ENCODE measurements at regions not wholly inside any gene's neighbourhood (a gene's known extent, or its start where the extent isn't known, plus 50 kb on each side); places are given as distances from the start of the nearest gene placed in this dataset.
"Not testable (repeated sequence)": the region's sequence is repeated elsewhere in the genome, so short reads cannot be mapped to it uniquely, and the experiment has no call there.

DNA sequence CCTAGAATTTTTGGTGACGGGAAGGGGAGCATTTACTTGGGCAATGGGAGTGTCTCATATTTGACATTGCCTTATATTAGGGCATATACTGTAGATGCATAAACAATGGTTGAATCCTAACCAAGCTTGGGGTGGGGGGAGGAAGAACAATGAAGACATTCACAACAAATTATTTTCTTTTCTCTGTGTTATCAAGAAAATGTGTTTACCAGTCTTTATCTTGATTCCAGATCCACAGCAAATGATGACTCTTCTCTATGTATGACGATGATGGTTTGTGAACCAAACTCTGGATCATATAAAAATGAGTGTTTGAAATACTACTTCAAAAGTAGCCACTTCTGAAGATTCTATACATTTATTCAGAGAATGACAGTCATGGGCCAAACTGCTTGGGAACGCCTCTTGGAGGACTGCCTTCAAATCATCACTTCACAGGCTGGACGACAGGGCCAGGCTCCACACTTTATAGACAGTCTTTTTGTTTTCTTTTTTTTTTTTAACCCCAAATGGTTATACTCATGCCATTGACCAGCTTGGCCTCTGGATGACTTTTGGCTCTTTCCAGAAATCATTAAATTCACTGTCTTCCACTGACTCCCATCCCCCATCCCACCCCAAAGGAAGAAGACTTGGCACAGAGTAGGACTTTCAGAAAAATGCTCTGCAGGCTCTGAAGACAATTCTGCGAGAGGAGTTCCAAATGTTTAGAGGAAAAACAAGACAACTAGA, 123.8 kb upstream of the LIFR start:
- DNase-seq: no peak

DNA sequence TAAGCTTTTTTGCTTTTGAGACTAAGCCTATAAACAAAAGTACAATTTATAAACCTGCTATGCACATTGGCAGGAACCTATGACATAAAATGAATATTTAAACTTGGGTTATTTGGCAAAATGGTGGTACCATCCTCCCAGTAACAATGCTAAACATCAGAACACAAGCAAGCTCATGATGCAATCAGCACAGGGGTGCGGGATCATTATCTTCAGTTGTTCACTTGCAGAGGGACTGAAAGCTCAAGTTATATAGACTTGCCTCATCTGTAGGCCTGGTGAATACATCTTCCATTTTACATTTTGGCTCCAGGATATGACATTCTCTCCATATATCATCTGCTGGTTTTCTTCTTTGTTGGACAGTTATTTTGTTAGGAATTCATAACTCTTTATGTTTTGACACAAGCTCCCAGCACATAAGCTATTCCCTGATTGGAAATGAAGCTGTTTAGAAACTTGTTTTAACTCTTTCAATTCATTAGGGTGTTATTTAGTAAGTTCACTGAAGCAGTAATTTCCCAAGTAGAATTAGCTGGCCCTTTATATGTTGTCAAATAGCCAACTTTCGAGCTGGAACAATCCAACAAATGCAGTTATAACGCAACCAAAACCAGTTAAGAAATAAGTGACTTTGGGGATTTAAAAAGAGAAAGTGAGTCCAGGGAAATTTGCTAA, 124.7 kb upstream of the LIFR start:
- no peak for DNase-seq

DNA sequence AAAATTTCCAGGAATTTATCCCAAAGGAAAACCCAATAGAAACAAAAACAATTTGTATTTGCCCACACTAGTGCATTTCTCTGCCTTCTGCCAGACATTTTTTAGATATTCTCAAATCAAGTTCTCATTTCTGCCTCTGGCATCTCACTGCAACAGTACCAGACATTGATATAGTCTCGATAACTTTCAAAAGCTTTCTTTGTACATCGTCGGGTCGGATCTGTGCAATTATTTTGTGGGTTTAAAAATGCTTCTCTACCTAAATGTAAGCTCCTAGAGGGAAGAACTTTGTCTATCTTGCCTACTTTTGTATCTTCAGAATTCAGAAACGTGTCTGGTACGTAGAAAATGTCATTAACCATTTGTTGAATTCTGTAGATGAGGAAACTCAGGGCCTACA, 125.5 kb upstream of the LIFR start:
- no peak for DNase-seq

DNA sequence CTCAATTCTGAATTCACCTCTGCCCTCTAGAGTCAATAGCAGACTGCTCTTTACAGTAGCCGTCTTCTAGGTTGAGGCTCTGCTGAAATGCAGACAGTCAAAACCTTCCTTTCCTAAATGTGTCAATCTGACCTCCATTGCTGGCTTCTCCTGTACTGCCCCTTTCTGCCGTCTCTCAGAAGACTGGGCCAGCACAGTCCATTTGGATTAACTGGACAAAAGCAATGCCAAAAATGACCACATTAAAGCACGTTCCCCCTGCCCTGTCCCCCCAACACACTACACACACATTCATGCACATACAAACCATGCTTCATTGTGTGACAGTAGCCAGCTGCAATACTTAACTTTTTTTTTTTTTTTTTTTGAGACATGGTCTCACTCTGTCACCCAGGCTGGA, 130.2 kb upstream of the LIFR start:
- no peak for DNase-seq

DNA sequence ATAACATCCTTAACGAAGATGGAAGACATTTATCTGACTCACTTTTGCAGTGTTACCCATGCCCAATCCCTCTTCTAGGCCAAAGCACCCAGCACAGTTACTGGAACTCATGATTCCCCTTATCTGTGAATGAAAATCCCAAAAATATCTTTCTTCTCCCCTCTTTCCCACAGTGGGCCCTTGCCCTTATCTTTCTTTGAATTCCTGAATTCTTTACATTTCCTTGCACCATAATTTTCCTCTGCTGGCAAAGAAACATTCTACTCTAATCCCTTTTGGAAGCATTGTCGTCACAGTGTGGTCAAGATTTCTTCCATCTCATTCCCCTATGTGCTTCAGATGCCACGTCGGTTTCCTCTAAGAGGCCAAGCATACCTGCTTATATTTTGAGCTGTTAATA, 135.9 kb upstream of the LIFR start:
- no peak for DNase-seq

DNA sequence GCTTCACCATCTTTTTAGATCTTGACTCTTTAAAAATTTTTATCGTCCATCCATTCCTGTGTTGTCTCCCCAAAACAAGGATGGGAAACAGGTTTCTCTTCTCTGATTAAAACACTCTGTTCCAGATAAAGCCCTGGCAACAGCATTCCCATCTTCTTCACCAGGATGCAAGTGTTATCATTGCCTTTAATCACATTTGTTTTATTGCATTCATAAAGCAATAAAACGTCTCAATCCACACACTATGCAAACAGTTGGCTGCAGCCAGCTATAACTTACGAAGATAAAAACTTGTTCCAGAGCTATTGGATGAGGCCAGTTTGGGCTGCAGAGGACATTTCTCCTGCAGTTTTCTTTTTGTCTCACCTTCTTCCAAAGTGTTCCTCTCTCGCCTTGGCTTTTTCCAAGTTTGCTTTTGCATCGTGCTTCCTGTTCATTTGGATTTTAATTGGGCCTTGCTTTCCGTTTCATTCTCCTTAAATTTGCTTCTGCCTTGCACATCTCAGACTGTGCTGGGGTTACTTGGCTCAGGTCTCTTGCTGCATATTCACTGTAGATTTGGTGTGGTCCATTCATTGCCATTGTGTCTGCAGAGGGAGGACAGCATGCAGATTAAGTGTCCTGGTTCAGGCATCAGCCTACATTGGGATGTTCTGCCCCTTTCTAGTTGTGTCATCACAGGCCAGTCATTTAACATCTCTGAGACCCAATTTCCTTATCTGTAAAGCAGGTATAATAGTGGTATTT, 136.5 kb upstream of the LIFR start:
- DNase-seq: no peak

DNA sequence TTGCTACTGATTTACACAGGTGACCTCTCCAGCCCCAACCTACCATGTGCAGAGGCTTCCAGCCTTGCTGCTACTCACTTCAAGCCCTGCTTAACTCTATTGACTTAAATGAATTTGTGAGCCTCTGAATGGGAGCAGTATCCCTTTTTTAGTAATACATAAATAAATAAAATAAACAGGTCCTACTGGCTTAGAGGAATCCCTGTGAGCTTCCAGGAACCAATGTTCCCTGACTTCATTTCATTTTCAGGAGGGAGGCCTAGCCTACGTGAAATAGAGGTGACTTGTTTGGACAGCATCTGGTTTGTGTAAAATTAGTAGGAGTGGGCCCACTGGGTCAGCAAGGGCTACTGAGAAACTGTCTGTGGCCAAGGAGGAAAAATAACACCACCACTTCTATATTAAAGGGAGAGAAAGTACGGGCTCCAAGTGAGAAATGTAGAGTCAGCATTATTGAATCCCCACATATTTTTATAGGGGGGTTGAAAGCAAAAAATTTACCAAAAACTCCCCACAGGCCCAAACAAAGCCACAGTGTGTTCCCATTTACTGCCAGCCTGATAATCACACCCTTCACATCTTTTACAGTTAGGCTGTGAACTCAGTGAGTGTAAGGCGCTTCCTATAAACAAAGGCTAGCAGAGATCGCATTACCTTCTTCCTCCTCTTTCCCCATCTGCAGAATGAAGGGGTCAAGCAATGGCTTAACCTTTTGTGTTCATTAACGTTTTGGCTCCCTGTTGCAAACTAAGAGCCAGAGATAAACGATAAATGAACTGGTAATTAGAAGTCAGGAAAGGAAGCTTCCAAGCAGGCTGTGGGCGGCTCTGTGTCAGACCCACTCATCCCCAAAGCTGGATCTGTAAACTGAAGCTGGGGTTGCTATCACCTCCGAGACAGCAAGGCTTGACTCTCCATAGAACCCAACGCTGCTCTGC, 138.8 kb upstream of the LIFR start:
- DNase-seq: no peak

DNA sequence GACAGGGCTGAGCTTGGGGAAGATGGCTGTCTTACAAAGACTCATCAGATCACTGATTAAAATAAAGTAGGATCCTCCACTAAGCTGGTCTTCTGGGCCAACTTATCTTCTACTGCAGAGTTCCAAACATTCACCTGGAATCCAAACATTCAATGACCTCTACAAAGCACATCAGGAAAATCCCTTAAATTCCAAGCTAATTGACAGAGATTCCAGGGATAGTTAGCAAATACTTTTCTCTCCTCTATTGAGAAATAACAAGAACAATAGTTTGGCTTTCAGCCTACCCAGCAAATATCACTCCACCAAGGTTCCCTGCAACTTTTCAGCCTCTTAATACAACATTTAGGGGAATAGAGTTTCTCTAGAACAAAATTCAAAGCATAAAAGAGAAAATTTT, 140.6 kb upstream of the LIFR start:
- DNase-seq: no peak

DNA sequence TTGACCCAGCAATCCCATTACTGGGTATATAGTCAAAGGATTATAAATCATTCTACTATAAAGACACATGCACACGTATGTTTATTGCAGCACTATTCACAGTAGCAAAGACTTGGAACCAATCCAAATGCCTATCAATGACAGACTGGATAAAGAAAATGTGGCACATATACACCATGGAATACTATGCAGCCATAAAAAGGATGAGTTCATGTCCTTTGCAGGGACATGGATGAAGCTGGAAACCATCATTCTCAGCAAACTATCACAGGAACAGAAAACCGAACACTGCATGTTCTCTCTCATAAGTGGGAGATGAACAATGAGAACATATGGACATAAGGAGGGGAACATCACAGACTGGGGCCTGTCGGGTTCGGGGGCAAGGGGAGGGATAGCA, 140.3 kb upstream of the OSMR start:
- not testable (repeated sequence) for DNase-seq

DNA sequence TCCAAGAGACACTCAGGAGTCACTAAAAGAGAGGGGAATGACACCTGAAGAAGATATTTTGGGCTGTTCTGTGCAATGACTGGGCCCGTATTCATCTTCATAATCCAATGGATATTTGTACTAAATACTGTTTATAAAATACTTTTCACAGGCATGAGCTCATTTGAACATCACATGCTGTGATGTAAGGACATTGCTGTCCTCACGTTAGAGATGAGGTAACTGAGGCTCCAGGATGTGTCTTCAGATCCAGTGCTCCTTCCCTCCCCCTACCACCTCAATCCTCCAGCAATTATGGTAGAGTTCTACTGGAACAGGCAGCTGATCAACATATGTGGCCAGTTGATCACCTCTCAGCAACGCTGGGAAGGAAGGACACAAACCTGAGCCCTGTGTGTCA, 139.4 kb upstream of the OSMR start:
- DNase-seq: no peak

DNA sequence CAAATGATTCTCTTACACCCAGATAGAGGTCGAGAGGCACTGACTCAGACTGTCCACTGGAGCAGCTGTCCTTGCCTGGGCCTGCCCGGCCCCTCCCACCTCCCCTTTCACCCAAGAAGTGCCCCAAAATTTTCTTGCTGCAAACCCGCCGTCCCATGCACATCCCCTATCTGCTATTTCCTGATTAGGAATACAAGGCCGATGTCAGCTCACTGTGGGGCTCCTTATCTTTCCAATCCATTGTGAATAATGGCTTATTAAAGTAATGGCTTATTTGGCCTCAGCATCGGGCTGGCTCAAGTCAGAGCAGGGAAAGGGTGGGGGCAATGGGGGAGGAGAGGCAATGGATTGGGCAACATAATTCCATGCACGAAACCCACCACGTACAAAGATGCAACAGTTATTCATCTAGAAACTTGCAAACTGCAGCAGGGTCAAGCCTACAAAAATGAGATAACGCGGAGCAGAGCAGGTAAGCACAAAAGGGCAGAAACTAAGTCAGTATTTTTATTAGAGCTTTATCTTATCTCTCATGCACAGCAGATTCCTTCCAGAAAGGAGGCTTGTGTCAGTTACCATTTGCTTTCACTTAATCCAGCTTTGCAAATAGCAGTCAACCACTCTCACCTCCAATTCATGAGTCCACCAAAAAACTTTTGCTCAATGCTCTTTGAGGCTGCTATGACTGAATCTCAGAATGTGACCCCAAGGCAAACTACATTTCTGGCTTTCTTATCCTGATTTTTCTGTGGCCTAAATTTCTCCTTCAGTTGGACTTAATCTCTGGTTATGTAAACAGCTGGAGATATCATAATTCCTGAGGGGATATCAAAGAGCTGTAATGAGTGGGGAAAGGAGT, 138.2 kb upstream of the OSMR start:
- DNase-seq: no peak

DNA sequence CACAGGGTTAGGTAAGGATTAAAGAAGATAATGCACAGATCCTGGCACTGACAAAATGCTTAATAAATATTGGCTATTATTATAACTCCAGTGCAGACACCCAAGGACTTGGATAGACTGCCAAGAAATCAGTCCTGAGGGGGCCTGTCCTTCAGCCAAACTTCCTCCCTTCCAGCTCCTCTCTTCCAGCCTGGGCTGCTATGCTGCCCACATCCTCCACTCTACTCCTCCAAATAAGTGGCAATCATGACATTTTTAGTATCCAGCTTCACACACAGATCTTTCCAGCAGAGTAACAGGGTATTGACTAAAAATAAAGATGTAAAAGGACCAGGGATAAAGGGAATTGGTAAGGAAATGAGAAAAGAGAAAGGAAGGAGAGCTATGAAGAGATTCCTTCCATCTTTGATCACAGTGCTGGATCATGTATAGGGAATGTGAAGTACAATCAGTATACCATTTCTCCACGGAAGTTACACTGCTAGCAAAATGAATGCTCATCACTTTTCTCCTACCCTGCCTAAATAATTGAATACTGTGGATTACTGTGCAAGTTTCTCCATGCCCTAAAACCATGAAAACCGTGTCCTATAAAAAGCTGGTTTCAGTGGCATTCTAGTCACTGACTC, 136.0 kb upstream of the OSMR start:
- no peak for DNase-seq

DNA sequence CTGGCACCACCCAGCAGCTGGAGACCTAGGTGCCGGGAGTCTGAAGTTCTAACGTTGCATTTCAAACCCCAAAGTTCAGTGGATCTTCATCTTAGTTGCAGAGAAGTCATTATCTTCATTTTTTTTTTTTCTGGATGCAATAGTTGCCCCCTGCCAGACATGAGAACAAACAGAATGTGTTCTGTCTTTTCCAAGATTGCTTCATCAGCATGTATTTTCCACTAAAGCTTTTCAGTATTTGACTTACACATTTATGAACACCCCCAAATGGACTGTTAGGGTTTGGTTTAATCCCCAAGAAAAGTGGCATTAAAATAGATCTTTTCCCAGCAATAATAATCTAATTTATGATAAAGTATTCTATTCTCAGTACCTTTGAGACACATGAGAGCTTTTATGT, 135.2 kb upstream of the OSMR start:
- DNase-seq: no peak

DNA sequence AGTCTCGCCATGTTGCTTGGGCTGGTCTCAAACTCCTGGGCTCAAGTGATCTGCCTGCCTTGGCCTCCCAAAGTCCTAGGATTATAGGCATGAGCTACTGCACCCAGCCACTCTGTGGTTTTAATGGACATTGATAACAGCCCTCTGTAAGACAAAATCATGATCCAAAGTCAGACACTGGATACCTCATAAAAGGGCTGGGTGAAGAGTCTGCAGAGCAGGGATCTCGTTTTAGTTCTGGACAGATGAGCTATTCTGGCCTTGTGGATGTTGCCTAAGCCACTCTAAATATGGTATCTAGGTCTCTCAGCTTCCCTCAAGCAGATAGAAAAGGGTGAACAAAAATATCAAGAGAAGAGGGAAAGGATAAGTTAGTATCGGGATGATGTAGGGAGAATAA, 133.4 kb upstream of the OSMR start:
- no peak for DNase-seq

DNA sequence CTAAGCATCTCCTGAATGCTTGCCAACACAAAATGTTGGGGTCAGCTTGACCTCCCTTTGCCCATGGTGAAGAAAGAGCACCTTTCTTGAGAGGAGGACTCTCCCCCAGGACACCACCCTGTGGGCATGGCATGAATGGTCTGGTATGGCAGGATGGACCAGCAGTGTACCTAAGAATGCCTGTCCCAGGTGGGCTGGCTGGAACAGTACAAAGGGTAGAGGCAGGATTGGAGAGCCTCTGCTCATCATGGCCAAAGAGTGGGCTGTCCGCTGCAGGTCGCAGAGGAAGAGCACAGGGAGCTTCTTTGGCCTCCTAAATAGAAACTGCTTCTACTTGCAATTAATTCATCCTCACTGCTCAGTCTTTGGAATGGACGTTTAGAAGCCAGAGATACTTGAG, 131.6 kb upstream of the OSMR start:
- DNase-seq: no peak

DNA sequence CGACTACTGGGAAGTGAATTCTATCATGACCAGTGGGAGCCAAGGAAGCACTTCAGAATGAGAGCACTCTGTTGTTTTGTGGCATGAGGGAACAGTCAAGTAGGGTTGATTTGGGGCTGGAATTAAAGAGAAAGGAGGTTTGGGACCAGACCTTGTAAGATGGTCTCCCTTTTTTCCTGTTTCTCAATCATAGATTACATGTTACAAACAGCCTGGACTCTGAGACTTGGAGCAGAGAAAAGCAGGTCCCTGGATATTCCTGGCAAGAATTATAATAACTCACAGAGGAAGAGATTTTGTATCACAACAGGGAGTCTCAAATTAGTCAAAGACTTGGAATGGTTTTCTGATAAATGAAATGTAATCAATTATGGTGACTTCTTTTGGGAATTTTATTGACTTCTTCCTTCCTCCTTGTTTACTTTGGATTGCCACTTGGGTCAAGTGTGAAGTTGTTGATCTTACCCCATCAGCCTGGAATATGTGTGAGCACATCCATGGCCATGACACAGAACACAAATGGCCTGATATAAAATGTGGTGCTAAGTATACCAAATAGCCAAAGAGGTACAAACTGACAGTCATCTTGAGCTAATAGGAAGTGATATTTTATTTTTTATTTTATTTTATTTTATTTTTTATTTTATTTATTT, 131.0 kb upstream of the OSMR start:
- no peak for DNase-seq

DNA sequence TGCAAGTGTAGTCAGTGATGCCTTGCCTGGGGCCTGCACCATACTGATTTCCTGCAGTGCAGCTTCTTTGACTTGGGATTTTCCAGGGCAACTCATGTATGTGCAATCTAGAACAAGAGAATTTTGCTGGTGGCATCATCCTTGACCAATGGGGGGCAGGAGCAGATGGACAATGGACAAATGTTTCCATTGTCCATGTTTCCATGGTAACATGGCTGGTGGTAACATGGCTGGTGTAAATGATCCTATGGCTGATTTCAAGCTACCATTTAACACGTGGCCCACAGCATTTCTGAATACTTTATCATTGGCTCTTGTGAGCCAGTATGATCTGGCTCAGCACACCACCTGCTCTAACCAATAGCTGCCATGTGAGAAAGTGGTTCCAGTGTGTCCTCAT, 130.1 kb upstream of the OSMR start:
- no peak for DNase-seq

DNA sequence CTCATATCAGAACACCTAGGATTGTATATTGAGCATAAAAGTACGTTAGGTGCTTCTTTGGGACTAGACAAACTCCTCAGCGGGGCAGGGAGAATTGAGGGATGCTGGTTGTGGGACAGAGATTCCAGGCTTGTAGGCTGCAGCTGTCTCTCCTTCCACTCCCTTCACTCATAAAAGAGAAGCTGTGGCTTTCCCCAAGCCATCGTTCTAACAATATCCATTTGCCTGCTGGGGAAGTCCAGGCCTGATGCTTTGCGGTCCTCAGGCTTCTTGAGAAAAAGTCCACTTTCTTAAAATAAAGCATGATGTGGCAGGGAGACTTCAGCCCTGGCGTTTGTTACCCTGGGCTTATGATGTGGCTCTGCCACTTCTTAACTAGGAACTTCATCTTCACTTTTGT, 129.3 kb upstream of the OSMR start:
- DNase-seq: no peak

DNA sequence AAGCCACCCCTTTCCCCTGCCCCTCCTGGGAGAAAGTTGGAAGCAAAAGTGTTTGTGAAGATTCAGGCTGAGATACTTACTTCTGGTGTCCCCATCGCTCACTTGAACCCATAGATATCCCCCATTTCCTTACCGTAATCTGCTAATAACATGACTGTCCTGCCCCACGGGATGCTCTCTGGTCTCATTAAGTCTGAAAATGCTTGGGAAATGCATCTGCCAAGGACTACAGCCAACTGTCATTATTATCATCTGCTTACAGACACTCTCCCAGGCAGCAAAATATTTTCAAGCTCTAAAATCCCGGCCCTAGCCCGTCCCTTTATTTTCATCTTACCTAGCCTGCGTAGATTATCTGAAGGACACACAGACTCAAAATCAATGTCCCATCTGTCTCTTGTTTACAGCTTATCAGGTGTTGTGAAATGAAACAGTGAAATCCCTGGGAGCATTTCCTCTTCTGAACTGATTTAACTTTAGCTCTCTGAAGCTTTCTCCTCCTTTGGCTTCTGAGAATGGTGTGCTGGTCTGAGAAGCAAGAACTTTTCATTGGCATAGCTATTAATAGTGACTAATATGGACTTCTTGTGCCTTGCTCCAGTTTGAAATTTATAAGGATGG, 126.9 kb upstream of the OSMR start:
- DNase-seq: no peak

DNA sequence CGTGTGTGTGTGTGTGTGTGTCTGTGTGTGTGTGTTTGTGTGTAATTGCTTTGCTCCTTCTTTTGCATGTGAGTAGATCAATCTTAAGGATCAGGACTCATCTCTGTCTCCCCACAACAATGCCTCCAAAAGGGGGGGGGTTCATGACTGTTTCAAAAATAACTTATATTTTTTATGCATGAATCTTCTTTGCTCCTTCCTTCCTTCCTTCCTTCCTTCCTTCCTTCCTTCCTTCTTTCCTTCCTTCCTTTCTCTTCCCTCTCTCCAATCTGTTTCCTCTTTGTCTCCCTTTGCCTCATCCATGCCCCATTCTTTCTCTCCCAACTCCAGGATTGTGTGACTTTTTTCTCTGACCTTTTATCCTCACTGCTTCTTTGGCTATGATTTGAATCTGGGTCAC, 126.4 kb upstream of the OSMR start:
- DNase-seq: no peak

DNA sequence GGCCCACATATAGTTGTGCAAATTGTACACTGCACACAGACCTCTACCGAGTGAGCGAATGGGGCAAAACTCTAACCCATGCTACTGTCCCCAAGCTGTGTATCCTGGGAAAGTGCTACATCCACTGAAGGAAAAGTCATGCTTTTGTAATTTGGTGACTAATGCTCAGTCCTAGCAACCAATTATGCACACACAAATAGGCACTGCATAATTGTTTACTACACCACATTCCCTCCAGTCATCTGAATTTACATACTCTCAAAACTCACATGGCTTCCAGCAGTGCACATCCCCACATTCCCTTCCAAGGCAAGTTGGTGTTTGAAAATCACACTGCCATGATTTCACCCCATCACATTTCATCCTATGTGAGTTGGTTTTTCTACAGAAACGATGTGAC, 125.9 kb upstream of the OSMR start:
- DNase-seq: no peak
